ENCODE measurements at regions not wholly inside any gene's neighbourhood (a gene's known extent, or its start where the extent isn't known, plus 50 kb on each side); places are given as distances from the start of the nearest gene placed in this dataset.

GRCh38 chr10:31582365-31583052 lies 263.5 kb downstream of the ZEB1 start:
- TF ChIP-seq CTCF (IDR thresholded peaks at IDR 0.05; ENCODE audit: low read length) (no peak), EZH2 (IDR thresholded peaks at IDR 0.05; ENCODE audit: borderline replicate concordance, low read length) (no peak)

Measured in OCI-LY1 (cell line).